B cell (primary cell): ENCODE measurements at regions not wholly inside any gene's neighbourhood (a gene's known extent, or its start where the extent isn't known, plus 50 kb on each side); places are given as distances from the start of the nearest gene placed in this dataset.

Experiments
- ATAC-seq: fragments of 200-7000 bp; cut with Tn5 transposase; one replicate; pipeline ENCODE4 v1.10.0; 2021; ENCODE audit warnings: low read depth, mild to moderate bottlenecking, moderate number of reproducible peaks, moderate library complexity
- CTCF ChIA-PET: fragments of 350-600 bp; sonication (Branson Sonifier 250); formaldehyde crosslinking; loops from one replicate; lab custom pipeline; 2021; ENCODE audit warnings: antibody characterized with exemption, inconsistent platforms; lab: Charles Lee
- POLR2A ChIA-PET: fragments of 350-600 bp; sonication (Branson Sonifier 250); formaldehyde crosslinking; loops from one replicate; lab custom pipeline; 2021; ENCODE audit warnings: antibody characterized with exemption; lab: Charles Lee
- DNase-seq: peaks from one replicate; pipeline ENCODE4 v3.0.0; 2013
- H2AFZ ChIP-seq: 2 replicates; pipeline ENCODE4 v1.6.1; 2012; ENCODE audit warnings: mild to moderate bottlenecking, low read depth, low read length; ENCODE audit not compliant: insufficient read depth, poor library complexity, severe bottlenecking
- H3K27ac ChIP-seq, 2 donors: 1 replicate in 1 of 2; 2 replicates in 1 of 2; pipeline ENCODE4 v1.5.1; 2012 to 2013; ENCODE audit warnings: low read length in 2 of 2, mild to moderate bottlenecking in 2 of 2, moderate library complexity in 1 of 2
- H3K27me3 ChIP-seq, 4 experiments: fragments of 200-600 bp in 1 of 4; sonication (generic) in 1 of 4; replicated peaks in 1 of 4; 1 replicate in 2 of 4; 2 replicates in 2 of 4; pipeline versions ENCODE4 v1.6.1 to v1.7.0; 2013 to 2016; ENCODE audit warnings: low read length in 3 of 4, mild to moderate bottlenecking in 2 of 4, mixed read lengths in 1 of 4, moderate library complexity in 1 of 4; ENCODE audit not compliant: insufficient read depth in 4 of 4, control insufficient read depth in 3 of 4; ENCODE audit errors: control extremely low read depth in 1 of 4
- H3K36me3 ChIP-seq, 2 experiments: replicated peaks in 1 of 2; 1 replicate in 1 of 2; 2 replicates in 1 of 2; pipeline versions ENCODE4 v1.6.1 to v1.7.1; 2013; ENCODE audit warnings: low read length in 1 of 2; ENCODE audit not compliant: insufficient read depth in 2 of 2, control insufficient read depth in 1 of 2; ENCODE audit errors: control extremely low read depth in 1 of 2, extremely low read depth in 1 of 2
- H3K4me1 ChIP-seq, 2 donors: fragments of 200-600 bp in 1 of 2; sonication (generic) in 1 of 2; 1 replicate in 1 of 2; 2 replicates in 1 of 2; pipeline versions ENCODE4 v1.5.1 to v1.6.1; 2013 to 2017; ENCODE audit warnings: low read length in 2 of 2; ENCODE audit not compliant: control insufficient read depth in 2 of 2, insufficient read depth in 2 of 2
- H3K4me2 ChIP-seq: replicated peaks from 2 replicates; pipeline ENCODE3; 2012; ENCODE audit warnings: mild to moderate bottlenecking, low read depth, low read length; ENCODE audit not compliant: poor library complexity, severe bottlenecking
- H3K4me3 ChIP-seq, 5 experiments: fragments of 200-600 bp in 1 of 5; sonication (generic) in 1 of 5; 1 replicate in 3 of 5; 2 replicates in 2 of 5; pipeline versions ENCODE4 v1.5.1 to v1.7.0; 2011 to 2016; ENCODE audit warnings: low read length in 4 of 5, mild to moderate bottlenecking in 4 of 5, low read depth in 2 of 5, control low read depth in 1 of 5, moderate library complexity in 1 of 5; ENCODE audit not compliant: insufficient read depth in 1 of 5; ENCODE audit errors: control extremely low read depth in 1 of 5, extremely low read depth in 1 of 5
- H3K79me2 ChIP-seq: fragments of 200-600 bp; sonication (generic); one replicate; pipeline ENCODE4 v1.6.0; 2016; ENCODE audit warnings: low read length; ENCODE audit not compliant: control insufficient read depth, insufficient read depth
- H3K9ac ChIP-seq: fragments of 200-600 bp; sonication (generic); 2 replicates; pipeline ENCODE4 v1.6.1; 2017; ENCODE audit warnings: mild to moderate bottlenecking, low read length, moderate library complexity
- H3K9me3 ChIP-seq, 3 donors: one replicate each; pipeline versions ENCODE4 v1.6.1 to v1.7.1; 2013; ENCODE audit warnings: low read length in 2 of 3; ENCODE audit not compliant: control insufficient read depth in 2 of 3, insufficient read depth in 1 of 3; ENCODE audit errors: control extremely low read depth in 1 of 3
- H4K20me1 ChIP-seq: 2 replicates; pipeline ENCODE4 v1.6.0; 2012; ENCODE audit warnings: mild to moderate bottlenecking, low read length; ENCODE audit not compliant: insufficient read depth, control insufficient read depth, poor library complexity, severe bottlenecking
- H3K27ac Mint-ChIP-seq: one replicate; pipeline ENCODE4 v1.8.0; 2021; ENCODE audit warnings: mixed read lengths
- H3K27me3 Mint-ChIP-seq: one replicate; pipeline ENCODE4 v1.8.0; 2021; ENCODE audit warnings: mixed read lengths
- H3K4me1 Mint-ChIP-seq: one replicate; pipeline ENCODE4 v1.8.0; 2021; ENCODE audit warnings: mixed read lengths
- H3K4me3 Mint-ChIP-seq: one replicate; pipeline ENCODE4 v1.8.0; 2021; ENCODE audit warnings: mixed read lengths
- H3K9me3 Mint-ChIP-seq: one replicate; pipeline ENCODE4 v1.8.0; 2022; ENCODE audit warnings: mixed read lengths; ENCODE audit not compliant: insufficient read depth
- EZH2 ChIP-seq: IDR thresholded peaks from 2 replicates; pipeline ENCODE4 v1.6.1; 2012; ENCODE audit warnings: borderline replicate concordance, low read depth, mild to moderate bottlenecking, moderate library complexity, low read length; ENCODE audit not compliant: insufficient read depth, poor library complexity, severe bottlenecking
- WGBS: methylation state at CpG from one replicate; pipeline ENCODE4 v1.1.5; 2013; ENCODE audit warnings: missing lambda C conversion rate; ENCODE audit not compliant: insufficient coverage; 5-methylcytosine and 5-hydroxymethylcytosine counted together
- intact Hi-C: fragments of 100-400 bp; cut with micrococcal nuclease; formaldehyde crosslinking; loops from one replicate; pipeline ENCODE4 v1.10.0; 2022
- TF ChIP-seq, protein P1 (sequence below): fragments of 200-600 bp; IDR thresholded peaks from one replicate; pipeline ENCODE4 v1.8.0; 2022; ENCODE audit warnings: antibody characterized with exemption, mild to moderate bottlenecking

DNA sequence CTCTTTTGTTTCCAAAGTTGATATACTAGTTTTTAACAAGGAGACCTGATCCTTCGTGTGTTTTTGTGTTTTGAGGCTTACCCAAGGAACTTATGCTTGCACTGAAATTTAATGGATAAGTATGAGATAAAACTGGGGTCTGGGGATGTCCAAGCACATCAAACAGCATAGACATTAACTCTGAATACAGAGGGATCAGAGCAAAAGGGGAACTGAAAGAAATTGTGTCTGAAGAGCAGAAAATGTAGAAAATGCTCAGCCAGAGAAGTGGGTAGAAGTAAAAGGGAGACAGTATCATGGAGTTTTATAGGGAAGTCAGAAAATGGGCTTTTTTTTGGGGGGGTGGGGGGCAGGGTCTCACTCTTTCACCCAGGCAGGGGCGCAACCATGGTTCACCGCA, 695.4 kb downstream of the ARAP2 start:
- no peaks in the 10 kb centered on the region for H3K27me3 Mint-ChIP-seq
- H3K9ac ChIP-seq = no peak overlapping the region
- TF ChIP-seq, protein P1, sequence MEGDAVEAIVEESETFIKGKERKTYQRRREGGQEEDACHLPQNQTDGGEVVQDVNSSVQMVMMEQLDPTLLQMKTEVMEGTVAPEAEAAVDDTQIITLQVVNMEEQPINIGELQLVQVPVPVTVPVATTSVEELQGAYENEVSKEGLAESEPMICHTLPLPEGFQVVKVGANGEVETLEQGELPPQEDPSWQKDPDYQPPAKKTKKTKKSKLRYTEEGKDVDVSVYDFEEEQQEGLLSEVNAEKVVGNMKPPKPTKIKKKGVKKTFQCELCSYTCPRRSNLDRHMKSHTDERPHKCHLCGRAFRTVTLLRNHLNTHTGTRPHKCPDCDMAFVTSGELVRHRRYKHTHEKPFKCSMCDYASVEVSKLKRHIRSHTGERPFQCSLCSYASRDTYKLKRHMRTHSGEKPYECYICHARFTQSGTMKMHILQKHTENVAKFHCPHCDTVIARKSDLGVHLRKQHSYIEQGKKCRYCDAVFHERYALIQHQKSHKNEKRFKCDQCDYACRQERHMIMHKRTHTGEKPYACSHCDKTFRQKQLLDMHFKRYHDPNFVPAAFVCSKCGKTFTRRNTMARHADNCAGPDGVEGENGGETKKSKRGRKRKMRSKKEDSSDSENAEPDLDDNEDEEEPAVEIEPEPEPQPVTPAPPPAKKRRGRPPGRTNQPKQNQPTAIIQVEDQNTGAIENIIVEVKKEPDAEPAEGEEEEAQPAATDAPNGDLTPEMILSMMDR = no peak
- no peak for TF ChIP-seq EZH2
- peaks cover 0 to 3% (median 0%) of the 10 kb centered on the region in 3 donors for H3K9me3 ChIP-seq
- no peak overlapping the region for H2AFZ ChIP-seq
- ATAC-seq (no peak), DNase-seq (no peak)
- H3K4me2 ChIP-seq = no peak overlapping the region
- H3K27me3 ChIP-seq = no peaks in the 10 kb centered on the region
- H3K4me3 ChIP-seq = no peak overlapping the region
- H3K4me3 Mint-ChIP-seq = no peak overlapping the region
- WGBS = no CpG with 5 or more reads among the region's 3 CpGs
- intact Hi-C loops = no loop called here
- POLR2A ChIA-PET = no interaction called here
- H3K36me3 ChIP-seq = no peaks in the 10 kb centered on the region
- no peaks in the 10 kb centered on the region for H4K20me1 ChIP-seq
- no peak overlapping the region for H3K27ac ChIP-seq
- H3K9me3 Mint-ChIP-seq = peaks cover 3% of the 10 kb centered on the region
- H3K4me1 ChIP-seq = no peaks in the 10 kb centered on the region
- no peaks in the 10 kb centered on the region for H3K4me1 Mint-ChIP-seq
- H3K79me2 ChIP-seq = no peaks in the 10 kb centered on the region
- no peak overlapping the region for H3K27ac Mint-ChIP-seq
- CTCF ChIA-PET = no interaction called here

DNA sequence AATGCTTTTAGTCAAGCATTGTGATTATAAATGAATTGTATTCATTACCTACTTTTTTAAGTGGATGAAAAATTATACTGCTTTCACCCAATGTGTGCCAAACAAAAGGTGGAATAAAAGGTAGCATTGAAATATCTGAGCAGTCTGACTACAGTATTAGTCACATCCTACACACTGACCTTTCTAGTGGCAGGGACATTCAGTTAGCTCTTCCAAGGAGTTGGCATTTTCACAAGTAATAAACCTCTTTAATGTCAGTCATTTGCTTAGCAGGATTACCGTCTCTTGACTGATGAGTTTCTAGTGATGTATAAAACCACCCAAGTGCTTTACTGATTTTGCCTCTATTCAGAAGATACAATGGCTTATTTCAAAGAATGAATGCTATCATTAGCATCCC, 687.9 kb downstream of the ARAP2 start:
- Histone ChIP-seq H3K4me2 (no peak overlapping the region), H3K79me2 (no peaks in the 10 kb centered on the region), H3K9ac (no peak overlapping the region), H3K9me3 (peaks cover 0 to 12% (median 5%) of the 10 kb centered on the region in 3 donors), H4K20me1 (no peaks in the 10 kb centered on the region), H3K27ac (no peak overlapping the region), H2AFZ (no peak overlapping the region), H3K36me3 (no peaks in the 10 kb centered on the region), H3K27me3 (no peaks in the 10 kb centered on the region), H3K4me1 (no peaks in the 10 kb centered on the region), H3K4me3 (no peak overlapping the region)
- TF ChIP-seq, protein P1 = no peak
- no peak for TF ChIP-seq EZH2
- intact Hi-C loops = no loop called here
- CTCF ChIA-PET = no interaction called here
- Mint-ChIP-seq H3K9me3 (no peaks in the 10 kb centered on the region), H3K27me3 (no peaks in the 10 kb centered on the region), H3K4me1 (no peaks in the 10 kb centered on the region), H3K4me3 (no peak overlapping the region), H3K27ac (no peak overlapping the region)
- WGBS = no CpG with 5 or more reads among the region's 1 CpG
- DNase-seq = no peak
- ATAC-seq = no peak
- POLR2A ChIA-PET = no interaction called here
